ENCODE measurements at regions not wholly inside any gene's neighbourhood (a gene's known extent, or its start where the extent isn't known, plus 50 kb on each side); places are given as distances from the start of the nearest gene placed in this dataset.

GRCh38 chr13:104868806-104869205 lies 1666.7 kb downstream of the EFNB2 start:
- no peak for DNase-seq

GRCh38 chr13:104855581-104855980 lies 1679.9 kb downstream of the EFNB2 start:
- no peak for DNase-seq

GRCh38 chr13:104854698-104855097 lies 1680.8 kb downstream of the EFNB2 start:
- no peak for DNase-seq

- DNase-seq = no peak
These were observed 1681.5 kb downstream of the EFNB2 start for GRCh38 chr13:104854007-104854406.

- no peak for DNase-seq
These were observed 1687.5 kb downstream of the EFNB2 start for GRCh38 chr13:104847922-104848321.

GRCh38 chr13:104843401-104843800 lies 1692.1 kb downstream of the EFNB2 start:
- DNase-seq = no peak

GRCh38 chr13:104841110-104841509 lies 1694.4 kb downstream of the EFNB2 start:
- DNase-seq = no peak

GRCh38 chr13:104837756-104838155 lies 1697.7 kb downstream of the EFNB2 start:
- DNase-seq = no peak

- no peak for DNase-seq
These were observed 1702.2 kb downstream of the EFNB2 start for GRCh38 chr13:104833221-104833620.

- DNase-seq = no peak
These were observed 1703.2 kb downstream of the EFNB2 start for GRCh38 chr13:104832231-104832630.

GRCh38 chr13:104831831-104832230 lies 1703.6 kb downstream of the EFNB2 start:
- DNase-seq = no peak

- no peak for DNase-seq
These were observed 1711.8 kb downstream of the EFNB2 start for GRCh38 chr13:104823709-104824108.

GRCh38 chr13:104823071-104823470 lies 1712.4 kb downstream of the EFNB2 start:
- DNase-seq = no peak

GRCh38 chr13:104817271-104817670 lies 1718.2 kb downstream of the EFNB2 start:
- DNase-seq = no peak

- DNase-seq = no peak
These were observed 1718.7 kb downstream of the EFNB2 start for GRCh38 chr13:104816726-104817125.

- no peak for DNase-seq
These were observed 1725.2 kb downstream of the EFNB2 start for GRCh38 chr13:104810242-104810641.

- DNase-seq = no peak
These were observed 1726.0 kb downstream of the EFNB2 start for GRCh38 chr13:104809483-104809882.

- no peak for DNase-seq
These were observed 1730.1 kb downstream of the EFNB2 start for GRCh38 chr13:104805346-104805745.

GRCh38 chr13:104799152-104799551 lies 1732.9 kb upstream of the SLC10A2 start:
- DNase-seq = no peak

GRCh38 chr13:104798486-104798885 lies 1732.3 kb upstream of the SLC10A2 start:
- DNase-seq = no peak

GRCh38 chr13:104796581-104796980 lies 1730.4 kb upstream of the SLC10A2 start:
- no peak for DNase-seq

- no peak for DNase-seq
These were observed 1719.7 kb upstream of the SLC10A2 start for GRCh38 chr13:104785952-104786351.

- no peak for DNase-seq
These were observed 1718.7 kb upstream of the SLC10A2 start for GRCh38 chr13:104784891-104785290.

GRCh38 chr13:104782741-104783140 lies 1716.5 kb upstream of the SLC10A2 start:
- DNase-seq = no peak

GRCh38 chr13:104779311-104779993 lies 1713.2 kb upstream of the SLC10A2 start:
- no peak for DNase-seq
